ENCODE measurements at regions not wholly inside any gene's neighbourhood (a gene's known extent, or its start where the extent isn't known, plus 50 kb on each side); places are given as distances from the start of the nearest gene placed in this dataset.

DNA sequence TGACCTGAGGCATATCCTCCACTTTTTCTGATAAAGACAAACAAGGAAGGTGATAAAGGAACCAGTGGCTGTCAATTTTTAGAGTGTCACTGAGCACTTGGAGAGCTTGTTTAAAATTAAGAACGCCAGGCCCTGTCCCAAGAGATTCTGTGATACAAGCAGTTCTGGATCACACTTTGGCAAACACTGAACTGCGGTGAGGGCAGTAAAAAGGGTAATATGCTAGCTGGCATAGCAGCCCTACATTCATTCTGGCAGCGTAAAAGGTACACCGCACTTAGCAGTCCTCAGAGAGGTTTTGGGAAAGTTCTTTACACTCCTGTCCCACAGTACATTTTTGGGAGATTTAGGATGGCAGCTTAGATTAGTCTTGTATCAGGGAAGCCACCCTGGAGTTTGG is 101.3 kb upstream of the CCDC150 start:
- no peak for DNase-seq

DNA sequence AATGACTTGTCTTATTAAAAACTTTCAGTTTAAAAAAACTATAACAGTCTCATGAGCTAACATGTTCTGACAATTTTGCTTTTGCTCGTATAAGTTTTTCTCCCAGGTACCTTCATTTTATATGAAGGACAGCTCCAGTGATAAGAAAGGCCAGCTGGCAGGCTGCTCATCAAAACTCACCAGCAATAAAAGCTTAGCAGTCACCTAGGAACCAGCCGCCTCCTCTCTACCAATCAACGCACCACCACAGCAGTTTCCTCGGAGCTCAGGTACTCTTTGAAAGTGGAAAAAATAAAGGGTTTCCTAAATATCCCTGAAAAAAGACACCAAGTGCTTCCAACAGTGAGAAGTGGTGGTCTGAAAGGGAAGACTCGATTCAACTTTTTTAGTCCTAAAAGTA is 100.9 kb upstream of the CCDC150 start:
- no peak for DNase-seq

DNA sequence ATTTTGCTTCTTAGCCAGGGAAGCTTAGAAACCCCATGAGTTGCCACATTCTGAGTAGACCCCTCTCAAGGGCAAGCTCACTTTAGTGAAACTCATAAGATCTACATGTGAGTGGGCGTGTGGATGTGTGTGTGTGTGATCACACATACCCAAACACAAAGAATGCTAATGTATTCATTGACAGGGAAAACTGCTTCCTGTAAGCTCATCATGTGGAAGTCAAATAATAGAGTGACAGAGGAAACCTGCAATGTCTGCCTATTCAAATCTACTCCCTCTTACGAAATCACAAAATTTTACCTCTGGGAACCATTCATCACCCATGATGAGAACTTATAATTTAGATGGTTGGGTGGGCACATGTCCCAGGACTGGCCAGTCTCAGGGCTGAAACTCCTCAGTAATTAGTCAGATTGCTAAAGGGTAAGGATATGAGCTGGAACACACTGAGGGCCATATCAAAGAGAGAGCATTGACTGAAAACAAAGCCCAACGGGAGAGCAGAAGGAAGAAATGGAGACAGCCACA is 94.5 kb upstream of the CCDC150 start:
- no peak for DNase-seq

DNA sequence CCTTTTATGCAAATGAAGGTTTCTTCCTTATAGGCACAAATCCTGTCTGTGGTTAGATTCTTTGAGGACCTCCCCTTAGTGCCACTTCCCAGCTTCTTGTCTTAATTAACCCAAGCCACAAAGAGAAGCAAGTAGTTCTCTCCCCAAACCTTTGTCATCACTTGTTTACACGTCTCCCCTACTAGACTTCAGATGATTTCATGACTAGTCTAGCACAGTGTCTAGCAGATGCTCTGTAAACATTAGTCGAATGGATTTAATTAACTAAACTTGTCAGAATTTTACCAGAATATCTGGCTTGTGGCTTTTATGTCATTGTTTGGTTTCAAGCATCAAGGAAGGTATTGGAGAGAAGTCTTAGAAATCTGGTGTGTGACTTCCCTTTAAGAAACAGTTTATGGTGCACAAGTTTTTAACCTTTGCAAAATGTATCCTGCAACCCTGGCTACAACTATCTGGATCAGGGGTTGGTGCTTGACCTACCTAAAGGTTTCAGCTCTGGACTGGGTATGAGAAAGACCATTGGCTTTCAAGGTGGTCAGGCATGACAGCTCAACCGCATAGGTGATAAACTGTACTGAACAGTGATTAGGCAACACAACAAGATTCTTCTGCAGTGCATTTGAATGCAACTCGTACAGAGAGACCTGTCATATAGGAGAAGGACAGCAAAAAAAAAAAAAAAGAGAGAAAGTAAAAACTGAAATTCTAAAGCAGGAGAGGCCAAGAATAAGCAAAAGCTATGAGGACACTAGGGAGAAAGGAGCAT is 93.2 kb upstream of the CCDC150 start:
- DNase-seq: no peak

DNA sequence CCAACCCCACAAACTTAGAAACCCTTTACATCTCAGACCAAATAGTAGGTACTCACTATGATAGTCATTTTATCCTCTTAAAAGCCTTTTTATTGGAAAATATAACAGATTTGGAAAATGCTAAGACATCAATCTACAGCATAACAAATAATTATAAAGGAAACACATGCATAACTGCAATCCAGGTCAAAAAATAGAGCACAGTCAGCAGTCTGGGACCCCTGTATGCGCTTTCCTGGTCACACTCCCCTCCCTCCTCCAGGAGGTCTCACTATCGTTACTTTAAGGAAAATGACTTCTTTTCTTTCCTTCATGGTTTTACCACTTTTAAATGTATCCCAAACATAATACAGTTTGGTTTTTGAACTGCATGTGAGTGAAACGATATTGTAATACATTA is 90.5 kb upstream of the CCDC150 start:
- no peak for DNase-seq

DNA sequence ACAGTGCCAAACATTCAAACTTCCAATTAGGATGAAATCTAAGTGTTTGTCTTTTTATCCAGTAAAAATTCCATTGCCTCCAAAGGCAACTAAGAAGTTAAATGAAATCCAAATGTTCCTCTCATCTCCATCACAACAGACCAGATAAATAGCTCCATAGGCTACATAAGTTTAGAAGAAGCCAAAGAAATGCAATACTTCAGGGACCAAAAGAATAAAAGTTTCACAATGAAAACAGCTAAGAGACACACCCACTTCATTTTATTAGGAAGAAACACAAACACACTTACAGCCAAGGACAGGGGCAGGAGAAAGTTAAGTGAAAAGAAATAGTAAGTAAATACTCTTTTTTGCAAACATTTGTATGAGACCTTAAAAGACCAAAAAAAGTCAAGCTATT is 88.5 kb upstream of the CCDC150 start:
- DNase-seq: no peak

DNA sequence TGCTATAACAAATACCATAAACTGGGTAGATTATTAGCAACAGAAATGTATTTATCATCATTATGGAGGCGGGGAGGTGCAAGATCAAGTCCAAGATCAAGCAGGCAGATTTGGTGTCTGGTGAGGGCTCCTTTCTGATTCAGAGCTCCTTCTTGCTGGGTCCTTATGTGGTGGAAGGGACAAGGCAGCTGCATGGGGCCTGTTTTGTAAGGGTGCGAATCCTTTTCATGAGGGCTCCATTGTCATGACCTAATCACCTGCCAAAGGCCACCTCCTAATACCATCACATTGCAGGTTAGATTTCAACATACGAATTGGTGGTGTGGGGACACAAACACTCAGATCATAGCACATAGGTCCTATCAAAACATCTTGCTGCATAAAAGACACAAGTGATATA is 84.4 kb upstream of the CCDC150 start:
- DNase-seq: no peak

DNA sequence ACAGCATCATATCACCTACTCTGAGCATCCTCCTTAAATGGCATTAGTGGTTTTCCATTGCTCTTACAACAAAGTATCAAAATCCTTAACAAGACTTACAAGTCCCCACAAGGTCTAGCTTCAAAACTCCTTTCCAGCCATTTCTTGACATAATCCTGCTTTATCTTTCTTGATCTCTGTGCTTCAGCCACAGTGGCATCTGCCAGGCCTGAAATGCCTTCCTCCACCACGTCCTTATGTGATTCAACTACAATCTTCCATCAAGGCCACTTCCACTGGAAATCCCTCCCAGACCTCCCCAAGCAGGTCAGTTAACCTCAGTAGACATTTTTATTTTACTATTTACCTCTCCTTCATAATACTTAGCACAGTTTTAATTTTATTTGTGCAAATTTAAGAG is 83.8 kb upstream of the CCDC150 start:
- DNase-seq: no peak

DNA sequence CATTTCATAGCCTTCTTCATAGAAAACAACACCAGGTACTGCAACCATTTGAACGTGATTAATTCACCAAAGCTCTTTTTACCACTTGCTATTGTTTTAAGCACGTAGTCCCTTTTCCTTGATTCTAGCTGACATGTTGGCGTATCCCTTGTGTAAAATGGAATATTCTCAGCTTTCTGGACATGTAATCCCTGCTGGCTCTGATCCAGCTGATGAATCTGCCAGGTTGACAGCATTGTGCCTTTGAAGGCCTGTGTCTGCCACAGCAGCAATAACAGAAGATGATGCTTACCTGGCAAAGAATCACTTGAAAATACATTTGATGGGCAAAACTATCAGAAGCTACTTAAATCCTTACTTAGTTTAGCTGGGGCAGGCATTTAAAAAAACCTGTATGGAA is 81.0 kb upstream of the CCDC150 start:
- no peak for DNase-seq

DNA sequence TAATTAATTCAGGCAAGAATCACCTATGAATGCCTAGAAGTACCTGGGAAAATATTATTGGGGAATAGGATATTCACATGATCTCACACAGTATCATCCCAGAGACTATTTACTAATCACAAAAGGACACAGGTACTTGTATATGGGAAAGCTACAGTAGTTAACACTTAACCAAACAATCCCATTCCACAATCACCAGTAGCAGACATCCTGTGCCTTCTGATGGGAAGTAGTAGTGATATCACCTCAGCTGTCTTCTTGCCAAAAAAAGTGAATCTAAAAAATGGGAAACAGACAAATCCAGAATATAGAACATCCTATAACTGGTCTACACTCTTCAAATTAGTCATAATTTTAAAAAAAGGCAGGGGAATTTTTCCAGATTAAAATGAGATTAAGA is 75.6 kb upstream of the CCDC150 start:
- no peak for DNase-seq

DNA sequence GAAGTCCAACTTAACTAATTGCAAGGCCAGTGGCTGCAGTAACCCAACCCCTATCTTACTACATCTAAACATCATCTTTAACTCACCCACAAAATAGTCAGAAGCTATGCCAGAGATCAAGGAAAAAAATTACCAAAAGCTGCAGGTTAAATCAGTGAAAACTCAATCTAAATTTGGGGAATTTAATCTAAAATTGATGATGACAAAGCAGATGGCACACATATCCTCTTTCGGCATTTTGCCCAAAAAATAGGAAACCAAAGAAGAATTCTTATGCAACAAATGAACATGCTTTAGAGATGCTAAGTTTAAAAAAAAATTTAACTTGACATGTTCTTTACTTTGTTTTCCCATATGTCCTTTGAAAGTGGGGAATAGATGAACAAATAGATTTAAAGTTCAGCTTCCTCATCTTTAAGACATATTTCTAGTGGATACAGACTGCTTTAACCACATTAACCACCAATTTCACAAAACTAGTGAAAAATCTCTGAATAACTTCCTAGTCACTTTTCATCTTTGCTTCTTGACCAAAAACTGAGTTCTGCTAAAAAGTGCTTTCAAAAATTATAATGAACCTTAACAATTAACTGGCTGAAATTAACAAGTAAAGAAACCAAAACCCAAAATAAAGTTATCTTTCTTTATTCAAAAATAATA is 74.3 kb upstream of the CCDC150 start:
- DNase-seq: no peak

DNA sequence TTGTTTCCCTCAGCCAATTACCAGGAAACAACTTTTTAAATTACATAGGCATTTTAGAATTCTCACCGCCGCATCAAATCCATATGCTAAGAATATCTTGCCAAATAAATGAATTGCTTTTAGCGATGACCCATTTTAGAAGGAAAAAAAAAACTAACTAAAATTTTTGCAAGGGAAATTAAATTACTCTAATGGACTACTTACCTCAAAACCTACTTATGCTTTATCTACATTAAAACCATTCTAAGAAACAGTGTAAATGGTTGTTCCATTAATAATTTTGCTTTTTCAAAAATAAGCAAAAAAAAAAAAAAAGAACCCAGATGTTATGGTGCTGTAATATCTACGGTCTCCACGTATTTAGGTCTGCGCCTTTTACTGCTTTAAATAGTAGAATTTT is 73.5 kb upstream of the CCDC150 start:
- no peak for DNase-seq

DNA sequence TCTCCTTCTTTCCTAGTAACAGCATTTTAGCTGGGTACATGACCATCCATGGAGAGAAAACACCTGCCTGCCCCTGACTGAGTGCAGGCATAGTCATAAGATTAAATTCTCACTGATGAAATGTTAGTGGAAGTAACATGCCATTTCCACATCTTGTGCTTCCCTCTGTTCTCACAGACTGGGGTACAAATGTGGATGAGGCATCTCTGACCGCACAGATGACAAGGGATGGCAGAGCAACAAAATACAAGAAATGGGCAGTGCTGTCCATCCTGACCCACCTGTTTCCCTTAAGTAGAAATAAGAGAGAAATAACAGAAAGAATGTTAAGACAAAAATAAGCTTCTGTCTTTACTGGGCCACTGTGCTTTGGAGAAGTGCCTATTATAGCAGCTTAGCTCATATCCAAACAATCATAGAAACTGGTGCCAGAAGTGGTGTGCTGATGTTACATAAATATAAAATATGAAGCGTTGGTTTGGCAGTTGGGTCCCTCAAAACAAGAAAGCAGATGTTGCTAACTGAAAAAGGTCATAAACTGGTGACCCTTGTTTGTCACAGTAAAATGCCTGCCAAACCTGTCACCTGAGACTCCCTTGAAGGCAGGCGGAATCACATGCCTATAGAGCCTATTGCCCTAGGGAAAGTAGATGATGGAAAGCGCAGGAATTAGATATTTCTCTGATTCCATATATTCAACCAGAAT is 72.4 kb upstream of the CCDC150 start:
- no peak for DNase-seq

DNA sequence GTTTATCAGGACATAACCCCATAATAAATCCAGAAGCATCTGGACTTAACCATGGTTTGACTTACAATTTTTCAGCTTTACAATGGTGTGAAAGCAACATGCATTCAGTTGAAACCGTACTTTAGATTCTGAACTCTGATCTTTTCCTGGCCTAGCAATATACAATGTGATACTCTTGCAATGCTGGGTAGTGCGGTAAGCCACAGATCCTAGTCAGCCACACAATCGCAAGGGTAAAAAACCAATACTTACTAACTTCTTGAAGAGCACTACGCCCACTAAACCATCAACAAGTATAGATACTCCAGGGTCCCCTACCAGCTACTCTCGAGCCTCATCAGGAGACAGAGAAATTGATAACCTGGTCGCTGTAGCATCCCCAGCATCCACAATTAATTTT is 71.0 kb upstream of the CCDC150 start:
- DNase-seq: no peak

DNA sequence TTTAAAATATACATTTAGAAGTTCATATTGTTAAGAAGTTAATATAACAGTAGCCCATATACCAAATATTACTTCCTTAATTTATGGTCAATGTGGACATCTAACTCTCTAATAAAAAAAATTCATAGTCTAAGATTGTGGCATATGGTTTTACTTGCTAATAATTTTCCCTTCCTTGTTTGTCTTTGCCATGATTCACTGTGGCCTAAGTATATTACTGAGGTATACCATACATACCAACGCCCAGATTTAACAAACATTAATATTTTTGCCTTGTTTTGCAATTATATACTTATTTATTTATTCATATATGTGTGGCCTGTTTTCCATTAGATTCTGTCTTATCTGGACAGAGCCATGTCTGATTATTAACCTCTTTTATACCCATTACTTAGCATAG is 54.6 kb upstream of the CCDC150 start:
- no peak for DNase-seq

DNA sequence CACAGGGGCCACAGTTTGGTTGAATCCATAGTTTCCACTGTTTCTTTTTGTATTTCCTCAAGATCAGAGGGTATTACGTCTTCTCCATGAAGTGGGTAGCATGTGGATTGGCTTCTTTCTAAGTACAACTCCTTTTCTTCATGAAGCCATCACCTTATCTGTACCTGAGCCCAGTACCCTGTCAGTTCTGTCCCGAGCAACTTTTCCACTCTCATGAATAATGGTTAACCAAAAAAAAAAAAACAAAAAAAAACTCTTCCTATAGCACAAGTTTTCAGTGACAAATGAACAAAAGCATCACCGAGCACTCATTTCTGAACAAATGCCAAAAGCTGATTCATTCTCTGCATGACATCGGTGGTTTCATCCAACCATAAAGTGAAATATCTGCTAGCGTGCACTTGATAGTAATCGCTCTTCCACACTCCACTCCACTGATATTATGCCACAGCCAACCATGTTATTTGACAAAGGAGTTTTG is 53.0 kb upstream of the CCDC150 start:
- no peak for DNase-seq

DNA sequence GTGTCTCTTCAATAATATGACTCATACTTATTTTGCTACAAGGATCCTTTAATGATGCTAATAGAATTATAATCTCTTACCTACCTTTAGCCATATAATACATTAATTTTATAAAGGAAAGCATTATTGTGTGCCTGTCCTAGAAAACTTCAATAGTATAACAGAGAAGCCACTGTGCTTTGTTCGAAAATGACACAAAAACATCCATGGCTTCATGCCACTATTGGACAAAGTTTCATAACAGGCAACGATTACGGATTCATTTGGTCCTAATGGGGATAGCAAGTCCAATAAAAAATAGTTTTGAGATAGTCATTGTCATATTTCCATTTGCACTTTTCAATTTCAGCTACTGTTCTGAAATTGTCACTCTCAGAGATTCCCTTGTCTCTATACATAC is 52.5 kb upstream of the CCDC150 start:
- DNase-seq: no peak

DNA sequence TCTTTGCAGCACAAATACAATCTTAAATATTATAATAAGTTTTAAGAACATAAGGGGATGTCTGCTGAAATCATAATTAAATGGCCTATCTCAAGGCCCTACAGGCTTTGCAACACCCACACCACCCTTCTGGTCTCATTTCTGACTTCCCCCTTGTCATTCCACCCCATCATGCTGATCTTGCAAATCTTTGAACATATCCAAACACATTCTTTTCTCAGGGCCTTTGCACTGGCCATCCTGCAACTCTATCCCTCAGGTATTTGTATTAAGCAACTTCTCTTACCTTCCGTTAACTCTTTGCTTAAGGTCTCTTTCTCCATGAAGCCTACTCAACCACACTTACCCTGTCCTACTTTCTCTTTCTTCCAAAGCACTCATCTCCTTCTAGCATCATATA is 51.8 kb upstream of the CCDC150 start:
- no peak for DNase-seq

DNA sequence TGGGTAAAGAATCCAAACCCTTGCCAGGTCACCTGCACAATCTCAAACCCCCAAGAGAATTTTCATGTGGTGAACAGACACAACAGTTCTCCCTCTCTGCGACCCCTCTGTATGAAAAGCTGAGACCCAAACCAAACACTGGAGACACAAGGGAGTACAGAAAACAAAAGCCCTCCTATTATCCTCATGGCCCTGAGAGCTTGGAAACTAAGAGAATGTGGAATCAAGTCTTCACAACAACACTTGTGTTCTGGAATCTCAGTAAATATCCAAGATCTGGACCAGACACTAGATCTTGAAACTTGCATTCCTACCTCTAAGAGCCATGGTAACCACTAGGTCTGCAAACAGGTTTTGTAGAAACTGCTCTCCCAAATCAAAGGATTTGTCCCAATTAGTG is 50.1 kb upstream of the CCDC150 start:
- no peak for DNase-seq
